Activated T-cell treated with anti-CD3 and anti-CD28 coated beads for 1 hour (primary cell): ENCODE measurements at regions not wholly inside any gene's neighbourhood (a gene's known extent, or its start where the extent isn't known, plus 50 kb on each side); places are given as distances from the start of the nearest gene placed in this dataset.
"Not testable (repeated sequence)": the region's sequence is repeated elsewhere in the genome, so short reads cannot be mapped to it uniquely, and the experiment has no call there.

Source experiments
- DNase-seq: peaks from one replicate; pipeline ENCODE4 v3.0.0-alpha.2; 2020; ENCODE audit warnings: low read depth

DNA sequence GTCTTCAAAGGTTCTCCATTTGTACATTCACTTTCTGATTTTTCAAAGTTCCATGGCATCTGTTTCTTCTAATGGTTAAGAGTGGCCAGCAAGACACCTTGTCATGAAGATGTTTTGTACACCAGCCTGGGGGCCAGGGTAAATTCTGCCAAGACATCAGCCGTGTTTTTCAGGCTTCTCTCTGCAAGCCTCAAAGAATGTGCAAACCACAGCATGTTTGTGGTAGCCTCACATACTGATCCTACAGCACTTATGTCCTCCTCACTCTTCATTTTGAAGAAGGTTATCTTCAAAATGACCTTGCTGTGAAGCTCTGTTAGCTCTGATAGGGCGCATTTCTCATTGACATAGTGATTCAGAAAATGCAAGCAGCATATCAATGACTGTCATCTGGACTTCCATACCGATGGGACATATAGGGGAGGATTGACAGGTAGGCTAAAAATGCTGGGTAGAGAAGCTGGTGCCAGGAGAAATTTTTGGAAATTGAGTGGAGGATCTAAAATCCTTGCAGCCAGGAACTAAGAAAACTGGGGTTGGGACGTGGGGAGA is 59.3 kb upstream of the SPTLC3 start:
- no peak for DNase-seq

DNA sequence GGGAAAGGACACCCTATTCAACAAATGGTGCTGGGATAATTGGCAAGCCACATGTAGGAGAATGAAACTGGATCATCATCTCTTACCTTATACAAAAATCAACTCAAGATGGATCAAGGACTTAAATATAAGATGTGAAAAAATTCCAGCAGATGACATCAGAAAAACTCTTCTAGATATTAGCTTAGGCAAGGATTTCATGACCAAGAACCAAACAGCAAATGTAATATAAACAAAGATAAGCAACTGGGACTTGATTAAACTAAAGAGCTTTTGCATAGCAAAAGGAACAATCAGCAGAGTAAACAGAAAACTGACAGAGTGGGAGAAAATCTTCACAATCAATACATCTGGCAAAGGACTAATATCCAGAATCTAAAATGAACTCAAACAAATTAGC is 54.5 kb upstream of the SPTLC3 start:
- not testable (repeated sequence) for DNase-seq

DNA sequence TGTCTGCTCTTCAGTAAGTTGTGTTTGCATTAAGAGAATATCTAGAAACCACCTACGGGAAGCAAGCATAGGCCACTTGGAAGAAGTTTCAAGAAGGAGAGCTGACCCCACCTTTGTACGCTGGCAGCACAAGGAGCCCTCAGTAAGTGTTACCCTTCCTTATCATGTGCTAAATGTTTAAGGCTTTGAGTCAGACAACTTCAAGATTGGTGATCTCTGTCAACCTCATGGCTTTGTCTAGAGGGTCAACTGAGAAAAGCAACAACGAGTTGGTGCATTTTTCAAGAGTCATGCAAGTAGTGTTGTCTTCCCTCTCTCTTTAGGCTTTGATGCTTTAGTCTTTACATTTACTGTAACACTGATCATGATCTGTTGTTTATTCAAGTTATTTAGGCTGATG is 53.2 kb upstream of the SPTLC3 start:
- no peak for DNase-seq

DNA sequence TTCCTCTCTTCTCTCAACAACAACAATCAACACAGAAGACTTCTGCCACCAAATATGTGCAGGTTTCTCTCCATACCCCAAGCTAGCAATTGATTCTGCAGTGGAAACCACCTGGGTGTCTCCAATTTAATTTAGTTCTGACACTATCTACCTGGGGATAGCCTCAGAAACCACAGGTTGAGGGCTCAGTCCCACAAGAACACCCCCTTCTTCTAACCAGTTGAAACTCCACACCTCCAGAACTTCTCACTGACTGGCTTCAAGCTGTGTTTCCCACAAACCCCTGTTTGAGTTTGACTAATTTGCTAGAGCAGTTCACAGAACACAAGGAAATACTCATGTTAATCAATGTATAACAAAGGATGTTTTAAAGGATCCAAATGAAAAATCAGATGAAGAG is 52.5 kb upstream of the SPTLC3 start:
- no peak for DNase-seq

DNA sequence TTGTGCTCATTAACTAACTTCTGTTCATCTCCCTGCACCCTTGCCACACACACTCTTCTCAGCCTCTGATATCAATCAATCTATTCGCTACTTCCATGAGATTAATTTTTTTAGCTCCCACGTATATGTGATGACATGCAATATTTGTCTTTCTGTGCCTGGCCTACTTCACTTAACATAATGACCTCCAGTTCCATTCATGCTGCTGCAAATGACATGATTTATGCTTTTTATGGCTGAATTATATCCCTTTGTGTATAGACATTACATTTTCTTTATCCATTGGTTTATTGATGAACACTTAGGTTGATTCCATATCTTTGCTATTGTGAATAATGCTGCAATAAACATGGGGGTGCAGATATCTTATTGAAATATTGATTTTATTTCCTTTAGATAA is 50.8 kb upstream of the SPTLC3 start:
- no peak for DNase-seq
